ENCODE measurements at regions not wholly inside any gene's neighbourhood (a gene's known extent, or its start where the extent isn't known, plus 50 kb on each side); places are given as distances from the start of the nearest gene placed in this dataset.

DNA sequence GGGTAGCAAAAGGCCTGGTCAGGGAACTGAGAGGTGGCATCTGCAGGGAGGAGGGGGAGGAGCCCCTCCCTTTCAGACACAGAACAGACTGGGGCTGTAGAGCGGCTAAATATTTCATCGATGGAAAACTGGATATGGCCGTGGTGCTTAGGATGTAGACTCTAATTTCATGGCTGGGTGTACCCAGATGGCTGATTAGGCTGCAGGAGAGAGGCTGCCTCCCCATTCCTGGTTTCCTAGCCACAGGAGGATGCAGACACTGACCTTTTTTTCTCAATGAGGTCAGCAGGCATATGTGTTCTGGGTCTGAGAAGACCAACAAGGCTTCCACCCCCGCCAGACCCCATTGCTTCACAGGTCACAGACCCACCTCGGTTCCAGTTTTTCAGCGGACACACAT is 58.1 kb upstream of the CALM2 start:
- Histone ChIP-seq H3K27me3 (replicated peaks in 1 of 2; ENCODE audit: control insufficient read depth in 2 of 2, insufficient read depth in 2 of 2, low read length in 1 of 2) (peaks cover 0 to 9% of the 10 kb centered on the region in 2 experiments; a peak in 2 of 4 replicates), H3K4me1 (ENCODE audit: control insufficient read depth, insufficient read depth, low read length) (no peaks in the 10 kb centered on the region), H2AFZ (ENCODE audit: control insufficient read depth, low read depth, low read length) (no peak overlapping the region), H3K79me2 (ENCODE audit: control insufficient read depth, insufficient read depth, low read length) (no peaks in the 10 kb centered on the region), H3K9ac (ENCODE audit: control insufficient read depth, insufficient read depth, low read length) (no peak overlapping the region), H3K4me2 (ENCODE audit: control insufficient read depth, insufficient read depth) (no peak overlapping the region), H4K20me1 (ENCODE audit: control insufficient read depth, insufficient read depth) (no peaks in the 10 kb centered on the region), H3K4me3 (no peak overlapping the region), H3K36me3 (ENCODE audit: control insufficient read depth in 2 of 2, insufficient read depth in 2 of 2, low read length in 1 of 2) (no peaks in the 10 kb centered on the region), H3K9me3 (replicated peaks; ENCODE audit: control insufficient read depth, insufficient read depth, low read length) (no peaks in the 10 kb centered on the region), H3K27ac (ENCODE audit: control insufficient read depth, insufficient read depth) (no peak overlapping the region)
- intact Hi-C loops (cut with micrococcal nuclease; ENCODE audit: unreplicated experiment) = no loop called here
- TF ChIP-seq, protein P1, sequence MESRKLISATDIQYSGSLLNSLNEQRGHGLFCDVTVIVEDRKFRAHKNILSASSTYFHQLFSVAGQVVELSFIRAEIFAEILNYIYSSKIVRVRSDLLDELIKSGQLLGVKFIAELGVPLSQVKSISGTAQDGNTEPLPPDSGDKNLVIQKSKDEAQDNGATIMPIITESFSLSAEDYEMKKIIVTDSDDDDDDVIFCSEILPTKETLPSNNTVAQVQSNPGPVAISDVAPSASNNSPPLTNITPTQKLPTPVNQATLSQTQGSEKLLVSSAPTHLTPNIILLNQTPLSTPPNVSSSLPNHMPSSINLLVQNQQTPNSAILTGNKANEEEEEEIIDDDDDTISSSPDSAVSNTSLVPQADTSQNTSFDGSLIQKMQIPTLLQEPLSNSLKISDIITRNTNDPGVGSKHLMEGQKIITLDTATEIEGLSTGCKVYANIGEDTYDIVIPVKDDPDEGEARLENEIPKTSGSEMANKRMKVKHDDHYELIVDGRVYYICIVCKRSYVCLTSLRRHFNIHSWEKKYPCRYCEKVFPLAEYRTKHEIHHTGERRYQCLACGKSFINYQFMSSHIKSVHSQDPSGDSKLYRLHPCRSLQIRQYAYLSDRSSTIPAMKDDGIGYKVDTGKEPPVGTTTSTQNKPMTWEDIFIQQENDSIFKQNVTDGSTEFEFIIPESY (IDR thresholded peaks at IDR 0.05) = no peak
- TF ChIP-seq, protein P2, sequence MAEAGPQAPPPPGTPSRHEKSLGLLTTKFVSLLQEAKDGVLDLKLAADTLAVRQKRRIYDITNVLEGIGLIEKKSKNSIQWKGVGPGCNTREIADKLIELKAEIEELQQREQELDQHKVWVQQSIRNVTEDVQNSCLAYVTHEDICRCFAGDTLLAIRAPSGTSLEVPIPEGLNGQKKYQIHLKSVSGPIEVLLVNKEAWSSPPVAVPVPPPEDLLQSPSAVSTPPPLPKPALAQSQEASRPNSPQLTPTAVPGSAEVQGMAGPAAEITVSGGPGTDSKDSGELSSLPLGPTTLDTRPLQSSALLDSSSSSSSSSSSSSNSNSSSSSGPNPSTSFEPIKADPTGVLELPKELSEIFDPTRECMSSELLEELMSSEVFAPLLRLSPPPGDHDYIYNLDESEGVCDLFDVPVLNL (IDR thresholded peaks at IDR 0.05; ENCODE audit: low read depth, low read length) = no peak
- no peak for TF ChIP-seq RCOR1 (conservative IDR thresholded peaks at IDR 0.05; ENCODE audit: low read depth, low read length)
- no peak for TF ChIP-seq SMAD1 (IDR thresholded peaks at IDR 0.05; ENCODE audit: low read depth, partially characterized antibody)
- no peak for TF ChIP-seq ZNF217 (IDR thresholded peaks at IDR 0.05)
- TF ChIP-seq ETV6 (conservative IDR thresholded peaks at IDR 0.05 in 1 of 2, IDR thresholded peaks at IDR 0.05 in 1 of 2; ENCODE audit: borderline replicate concordance in 1 of 2, low read depth in 1 of 2) = no peak
- ATAC-seq = no peak
- DNase-seq (ENCODE audit: low read depth, low spot score) = no peak
- BruUV-seq (replicated peaks) = no TSS peak
- ChIA-PET POLR2A (no interaction called here), SMC1A (ENCODE audit: uncharacterized antibody, unreplicated experiment) (no interaction called here), RAD21 (ENCODE audit: unreplicated experiment) (no interaction called here), CTCF (no interaction called here)
- 63% methylated on average over 6 of the region's 6 CpGs for WGBS (ENCODE audit: insufficient coverage, insufficient replicate concordance, low lambda C conversion rate, missing lambda C conversion rate)
- FAIRE-seq = no peak
- in situ Hi-C loops (cut with MboI) = no loop called here

Data from GM12878 (cell line).